ENCODE measurements at regions not wholly inside any gene's neighbourhood (a gene's known extent, or its start where the extent isn't known, plus 50 kb on each side); places are given as distances from the start of the nearest gene placed in this dataset.

GRCh38 chr6:155589190-155589589, 133.6 kb upstream of the NOX3 start:
- DNase-seq (ENCODE audit: low read depth): no peak
- H3K4me3 ChIP-seq (ENCODE audit: low read depth, low read length): no peak overlapping the region
- no peaks in the 10 kb centered on the region for H3K27me3 ChIP-seq (ENCODE audit: control insufficient read depth, insufficient read depth, low read length)
- H3K36me3 ChIP-seq (ENCODE audit: control insufficient read depth, insufficient read depth, low read length): no peaks in the 10 kb centered on the region
- TF ChIP-seq, protein P1, sequence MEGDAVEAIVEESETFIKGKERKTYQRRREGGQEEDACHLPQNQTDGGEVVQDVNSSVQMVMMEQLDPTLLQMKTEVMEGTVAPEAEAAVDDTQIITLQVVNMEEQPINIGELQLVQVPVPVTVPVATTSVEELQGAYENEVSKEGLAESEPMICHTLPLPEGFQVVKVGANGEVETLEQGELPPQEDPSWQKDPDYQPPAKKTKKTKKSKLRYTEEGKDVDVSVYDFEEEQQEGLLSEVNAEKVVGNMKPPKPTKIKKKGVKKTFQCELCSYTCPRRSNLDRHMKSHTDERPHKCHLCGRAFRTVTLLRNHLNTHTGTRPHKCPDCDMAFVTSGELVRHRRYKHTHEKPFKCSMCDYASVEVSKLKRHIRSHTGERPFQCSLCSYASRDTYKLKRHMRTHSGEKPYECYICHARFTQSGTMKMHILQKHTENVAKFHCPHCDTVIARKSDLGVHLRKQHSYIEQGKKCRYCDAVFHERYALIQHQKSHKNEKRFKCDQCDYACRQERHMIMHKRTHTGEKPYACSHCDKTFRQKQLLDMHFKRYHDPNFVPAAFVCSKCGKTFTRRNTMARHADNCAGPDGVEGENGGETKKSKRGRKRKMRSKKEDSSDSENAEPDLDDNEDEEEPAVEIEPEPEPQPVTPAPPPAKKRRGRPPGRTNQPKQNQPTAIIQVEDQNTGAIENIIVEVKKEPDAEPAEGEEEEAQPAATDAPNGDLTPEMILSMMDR (IDR thresholded peaks at IDR 0.05; ENCODE audit: insufficient read depth, low read length, poor library complexity, severe bottlenecking): no peak

DNA sequence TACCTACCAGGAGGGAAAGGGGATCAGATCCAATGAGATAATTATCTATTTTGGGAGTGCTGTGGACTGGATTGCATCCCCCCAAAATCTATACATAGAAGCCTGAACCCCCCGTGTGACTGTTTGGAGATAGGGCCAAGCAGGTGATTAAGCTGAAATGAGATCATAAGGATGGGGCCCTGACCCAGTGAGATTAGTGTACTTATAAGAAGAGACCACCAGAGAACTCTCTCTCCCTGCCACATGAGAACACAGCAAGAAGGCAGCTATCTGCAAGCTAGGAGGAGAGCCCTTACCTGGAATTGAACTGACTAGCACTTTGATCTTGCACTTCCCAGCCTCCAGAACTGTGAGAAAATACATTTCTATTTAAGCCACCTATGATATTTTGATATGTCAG, 132.2 kb upstream of the NOX3 start:
- Histone ChIP-seq H3K4me3 (ENCODE audit: low read depth, low read length) (no peak overlapping the region), H3K27me3 (ENCODE audit: control insufficient read depth, insufficient read depth, low read length) (no peaks in the 10 kb centered on the region), H3K36me3 (ENCODE audit: control insufficient read depth, insufficient read depth, low read length) (no peaks in the 10 kb centered on the region)
- TF ChIP-seq, protein P1 (IDR thresholded peaks at IDR 0.05; ENCODE audit: insufficient read depth, low read length, poor library complexity, severe bottlenecking): no peak
- DNase-seq (ENCODE audit: low read depth): no peak

DNA sequence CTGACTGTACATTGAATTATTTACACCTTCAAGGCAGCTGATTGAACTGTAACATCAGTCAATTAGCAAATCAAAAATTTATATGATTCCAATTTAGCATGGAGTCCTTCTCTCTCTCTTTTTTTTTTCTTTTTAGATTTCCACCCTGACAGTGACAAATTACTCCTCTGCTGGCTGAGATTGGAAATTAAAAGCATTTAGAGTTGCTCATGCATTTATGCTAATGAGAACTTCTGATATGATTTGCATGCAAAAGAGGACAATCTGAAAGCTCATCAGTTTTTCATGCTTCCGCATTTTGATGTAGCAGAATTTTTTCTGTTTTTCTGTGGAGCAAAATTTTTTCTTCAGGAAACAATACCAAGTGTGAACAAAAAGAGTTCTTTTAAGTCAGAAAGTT, 130.5 kb upstream of the NOX3 start:
- no peak for DNase-seq (ENCODE audit: low read depth)
- TF ChIP-seq, protein P1 (IDR thresholded peaks at IDR 0.05; ENCODE audit: insufficient read depth, low read length, poor library complexity, severe bottlenecking): no peak
- no peaks in the 10 kb centered on the region for H3K36me3 ChIP-seq (ENCODE audit: control insufficient read depth, insufficient read depth, low read length)
- H3K27me3 ChIP-seq (ENCODE audit: control insufficient read depth, insufficient read depth, low read length): no peaks in the 10 kb centered on the region
- H3K4me3 ChIP-seq (ENCODE audit: low read depth, low read length): no peak overlapping the region

- Histone ChIP-seq H3K36me3 (ENCODE audit: control insufficient read depth, insufficient read depth, low read length) (no peaks in the 10 kb centered on the region), H3K4me3 (ENCODE audit: low read depth, low read length) (no peak overlapping the region), H3K27me3 (ENCODE audit: control insufficient read depth, insufficient read depth, low read length) (no peaks in the 10 kb centered on the region)
- no peak for DNase-seq (ENCODE audit: low read depth)
- TF ChIP-seq, protein P1 (IDR thresholded peaks at IDR 0.05; ENCODE audit: insufficient read depth, low read length, poor library complexity, severe bottlenecking): no peak
Observed at GRCh38 chr6:155584006-155584405, 128.4 kb upstream of the NOX3 start.

DNA sequence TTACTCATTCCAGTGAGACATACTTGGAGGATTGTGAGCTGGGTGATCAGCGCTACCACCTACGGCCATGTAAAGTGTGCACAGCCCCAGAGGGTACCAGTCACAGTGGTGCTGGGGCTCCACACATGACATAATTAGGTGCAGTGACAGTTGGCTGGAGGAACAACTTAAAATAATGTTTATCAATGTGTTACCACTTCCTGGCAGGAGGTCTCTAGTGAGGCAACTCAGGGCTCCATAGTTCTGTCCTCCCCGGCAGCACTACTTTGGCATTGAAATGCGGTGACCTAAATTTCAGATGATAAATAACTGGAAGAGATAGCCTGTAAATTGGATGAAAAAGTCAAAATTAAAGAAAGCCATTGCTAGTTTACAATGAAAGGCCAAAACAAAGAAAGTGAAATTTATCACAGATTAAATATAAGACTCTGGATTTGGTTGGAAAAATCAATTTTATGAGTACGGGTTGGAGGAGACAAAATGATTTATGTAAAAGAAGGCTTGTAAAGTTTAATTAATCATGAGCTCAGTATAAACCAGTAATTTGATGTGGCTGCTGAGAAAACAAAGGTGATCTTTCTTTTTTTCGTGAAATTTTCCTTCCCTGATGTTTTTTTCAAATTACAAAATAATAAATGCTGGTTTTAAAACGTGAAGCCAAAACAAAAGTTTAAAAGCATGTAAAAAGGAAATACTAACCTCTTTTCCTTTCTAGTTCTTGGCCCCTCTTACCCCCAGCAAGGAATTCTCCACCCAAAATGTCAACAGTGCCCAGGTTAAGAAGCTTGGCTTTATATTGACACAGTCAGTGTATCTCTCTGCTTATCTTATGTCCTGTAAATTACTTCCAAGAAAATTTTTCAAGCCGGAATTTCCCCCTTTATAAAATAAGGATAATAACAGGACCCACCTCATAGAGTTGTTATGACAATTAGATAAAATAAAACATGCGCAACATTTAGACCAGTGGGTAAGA, 126.7 kb upstream of the NOX3 start:
- no peak for DNase-seq (ENCODE audit: low read depth)
- TF ChIP-seq, protein P1 (IDR thresholded peaks at IDR 0.05; ENCODE audit: insufficient read depth, low read length, poor library complexity, severe bottlenecking): no peak
- Histone ChIP-seq H3K27me3 (ENCODE audit: control insufficient read depth, insufficient read depth, low read length) (no peaks in the 10 kb centered on the region), H3K4me3 (ENCODE audit: low read depth, low read length) (no peak overlapping the region), H3K36me3 (ENCODE audit: control insufficient read depth, insufficient read depth, low read length) (no peaks in the 10 kb centered on the region)
